Stimulated activated naive CD8-positive, alpha-beta T cell treated with anti-CD3 and anti-CD28 coated beads, Interleukin-15, amount 100 ng/mL, for 72 hours (primary cell): ENCODE measurements at regions not wholly inside any gene's neighbourhood (a gene's known extent, or its start where the extent isn't known, plus 50 kb on each side); places are given as distances from the start of the nearest gene placed in this dataset.
A peak's percentile ranks its signal among the peaks of the same experiment; 100 is the strongest.
"Not testable (repeated sequence)": the region's sequence is repeated elsewhere in the genome, so short reads cannot be mapped to it uniquely, and the experiment has no call there.

Experiments used
- ATAC-seq: fragments of 150-1000 bp; cut with Tn5 transposase; 2 replicates; pipeline ENCODE4 v1.10.0; 2021; ENCODE audit warnings: mild to moderate bottlenecking, moderate library complexity
- DNase-seq, 2 donors: peaks; one replicate each; pipeline ENCODE4 v3.0.0; 2021 to 2022
- H3K27ac Mint-ChIP-seq, 2 donors: one replicate each; pipeline ENCODE4 v1.8.0; 2022; ENCODE audit warnings: mild to moderate bottlenecking in 2 of 2, mixed read lengths in 2 of 2, moderate library complexity in 2 of 2
- H3K27me3 Mint-ChIP-seq: one replicate; pipeline ENCODE4 v1.8.0; 2022; ENCODE audit warnings: mixed read lengths
- H3K4me1 Mint-ChIP-seq: one replicate; pipeline ENCODE4 v1.8.0; 2022; ENCODE audit warnings: mild to moderate bottlenecking, mixed read lengths
- H3K4me3 Mint-ChIP-seq, 2 donors: one replicate each; pipeline ENCODE4 v1.8.0; 2022; ENCODE audit warnings: mild to moderate bottlenecking in 2 of 2, mixed read lengths in 2 of 2, moderate library complexity in 1 of 2
- H3K9me3 Mint-ChIP-seq, 2 donors: one replicate each; pipeline ENCODE4 v1.8.0; 2022; ENCODE audit warnings: mixed read lengths in 2 of 2

DNA sequence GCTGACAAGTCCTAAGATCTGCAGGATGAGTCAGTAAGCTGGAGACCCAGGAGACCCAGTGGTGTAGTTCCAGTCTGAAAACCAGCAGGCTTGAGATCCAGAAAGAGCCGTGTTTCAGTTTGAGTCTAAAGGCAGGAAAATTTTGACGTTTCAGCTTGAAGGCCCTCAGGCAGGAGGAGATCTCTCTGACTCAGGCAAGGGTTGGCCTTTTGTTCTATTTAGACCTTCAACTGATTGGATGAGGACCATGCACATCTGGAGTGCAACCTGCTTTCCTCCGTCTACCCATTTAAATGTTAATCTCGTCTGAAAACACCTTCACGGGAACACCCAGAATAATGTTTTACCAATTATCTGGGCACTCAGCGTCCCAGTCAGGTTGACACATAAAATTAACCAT is 69.5 kb downstream of the NPIPA7 start:
- not testable (repeated sequence) for H3K27ac Mint-ChIP-seq, H3K27me3 Mint-ChIP-seq, ATAC-seq, H3K4me1 Mint-ChIP-seq, H3K9me3 Mint-ChIP-seq, H3K4me3 Mint-ChIP-seq, DNase-seq

DNA sequence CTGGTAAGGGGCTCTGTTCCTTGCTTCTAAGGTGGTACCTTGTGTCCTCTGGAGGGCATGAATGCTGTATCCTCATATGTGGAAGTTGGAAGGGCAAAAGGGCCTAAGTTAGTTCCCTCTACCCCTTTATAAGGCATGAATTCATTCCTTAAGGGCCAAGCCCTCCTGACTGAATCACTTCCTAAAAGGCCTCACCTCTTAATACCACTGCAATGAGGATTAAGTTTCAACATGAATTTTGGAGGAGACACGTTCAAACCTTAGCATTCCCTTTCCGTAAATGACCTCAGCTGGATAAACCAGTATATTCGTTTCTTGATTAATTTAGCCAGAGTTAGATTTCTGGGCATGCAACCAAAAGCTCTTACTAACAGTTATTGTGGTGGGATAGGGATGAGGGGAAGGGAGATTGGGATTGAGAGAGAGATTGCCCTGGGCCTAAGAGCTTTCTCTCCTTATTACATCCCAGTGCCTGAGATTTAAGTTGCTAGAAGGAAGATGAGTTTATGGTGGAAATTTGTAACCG is 70.8 kb downstream of the NPIPA7 start:
- H3K27me3 Mint-ChIP-seq, DNase-seq, H3K4me3 Mint-ChIP-seq, H3K4me1 Mint-ChIP-seq, H3K27ac Mint-ChIP-seq, ATAC-seq, H3K9me3 Mint-ChIP-seq: not testable (repeated sequence)

DNA sequence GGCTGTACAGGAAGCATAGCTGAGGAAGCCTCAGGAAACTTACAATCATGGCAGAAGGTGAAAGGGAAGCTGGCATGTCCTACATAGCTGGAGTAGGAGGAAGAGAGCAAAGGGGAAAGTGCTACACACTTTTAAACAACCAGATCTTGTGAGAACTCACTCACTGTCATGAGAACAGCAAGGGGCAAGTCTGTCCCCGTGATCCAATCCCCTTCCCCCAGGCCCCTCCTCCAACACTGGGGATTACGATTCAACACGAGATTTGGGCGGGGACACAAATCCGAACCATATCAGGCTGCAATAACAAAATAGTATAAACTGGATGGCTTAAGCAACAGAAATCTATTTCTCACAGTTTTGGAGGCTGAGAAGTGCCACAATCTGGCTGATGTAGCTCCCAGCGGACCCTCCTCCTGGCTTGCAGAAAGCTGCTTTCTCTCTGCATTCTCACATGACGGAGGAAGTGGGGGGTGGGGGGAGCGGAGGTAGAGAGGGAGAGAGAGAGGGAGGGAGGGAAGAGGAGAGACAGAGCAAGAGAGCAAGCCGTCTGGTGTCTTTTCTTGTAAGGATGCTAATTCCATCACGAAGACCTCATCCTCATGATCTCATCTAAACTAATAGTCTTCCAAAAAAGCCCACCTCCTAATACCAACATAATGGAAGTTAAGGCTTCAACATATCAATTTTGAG is 72.9 kb downstream of the NPIPA7 start:
- not testable (repeated sequence) for H3K27ac Mint-ChIP-seq, ATAC-seq, H3K4me3 Mint-ChIP-seq, H3K9me3 Mint-ChIP-seq, H3K4me1 Mint-ChIP-seq, DNase-seq, H3K27me3 Mint-ChIP-seq

DNA sequence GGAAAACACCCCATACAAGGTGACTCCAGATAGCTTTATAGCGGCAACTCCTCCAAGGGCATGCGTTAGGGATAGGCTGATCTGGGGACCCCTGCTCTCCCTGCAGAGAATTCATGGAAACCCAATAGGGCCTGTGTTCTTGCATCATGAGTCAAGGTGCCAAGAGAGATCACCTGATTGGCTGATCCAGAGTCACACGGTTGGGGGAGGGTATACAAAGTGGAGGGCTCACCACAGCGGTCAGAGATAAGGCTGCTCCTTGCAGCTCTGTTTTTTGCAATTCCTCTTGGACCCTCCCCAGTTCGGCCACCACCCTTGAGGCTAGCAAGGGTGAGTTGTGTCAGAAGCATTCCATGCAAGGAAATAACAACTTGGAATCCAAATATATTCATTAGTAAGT is 79.6 kb downstream of the NPIPA7 start:
- H3K27me3 Mint-ChIP-seq, DNase-seq, H3K4me3 Mint-ChIP-seq, ATAC-seq, H3K27ac Mint-ChIP-seq, H3K4me1 Mint-ChIP-seq, H3K9me3 Mint-ChIP-seq: not testable (repeated sequence)

DNA sequence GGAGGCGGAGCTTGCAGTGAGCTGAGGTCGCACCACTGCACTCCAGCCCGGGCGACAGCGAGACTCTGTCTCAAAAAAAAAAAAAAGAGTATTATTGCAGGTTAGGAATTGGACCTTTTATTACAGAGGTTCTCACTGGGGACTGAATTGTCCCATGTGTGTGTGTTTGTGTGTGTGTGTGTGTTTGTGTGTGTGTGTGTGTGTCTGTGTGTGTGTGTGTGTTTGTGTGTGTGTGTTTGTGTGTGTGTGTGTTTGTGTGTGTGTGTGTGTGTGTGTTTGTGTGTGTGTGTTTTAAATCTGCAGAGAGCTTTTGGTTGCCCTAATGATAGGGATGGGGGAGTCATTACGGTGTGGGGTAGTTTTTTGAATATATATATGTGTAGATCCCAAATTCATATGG is 84.9 kb downstream of the NPIPA7 start:
- ATAC-seq, H3K27ac Mint-ChIP-seq, H3K9me3 Mint-ChIP-seq, DNase-seq, H3K4me3 Mint-ChIP-seq, H3K27me3 Mint-ChIP-seq, H3K4me1 Mint-ChIP-seq: not testable (repeated sequence)

DNA sequence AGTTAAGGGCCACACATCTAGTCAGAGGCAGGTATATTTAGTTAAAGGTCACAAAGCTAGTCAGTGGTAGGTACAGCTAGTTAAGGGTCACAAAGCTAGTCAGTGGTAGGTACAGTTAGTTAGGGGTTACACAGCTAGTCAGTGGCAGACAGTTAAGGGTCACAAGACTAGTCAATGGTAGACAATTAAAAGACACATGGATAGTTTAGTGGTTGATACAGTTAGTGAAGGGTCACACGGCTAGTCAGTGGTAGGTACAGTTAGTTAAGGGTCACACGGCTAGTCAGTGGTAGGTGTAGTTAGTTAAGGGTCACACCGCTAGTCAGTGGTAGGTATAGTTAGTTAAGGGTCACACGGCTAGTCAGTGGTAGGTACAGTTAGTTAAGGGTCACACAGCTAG is 110.0 kb downstream of the NPIPA7 start:
- not testable (repeated sequence) for H3K4me1 Mint-ChIP-seq, ATAC-seq, H3K27ac Mint-ChIP-seq, H3K9me3 Mint-ChIP-seq, H3K4me3 Mint-ChIP-seq, DNase-seq
- H3K27me3 Mint-ChIP-seq = peaks cover 12% of the 10 kb centered on the region

DNA sequence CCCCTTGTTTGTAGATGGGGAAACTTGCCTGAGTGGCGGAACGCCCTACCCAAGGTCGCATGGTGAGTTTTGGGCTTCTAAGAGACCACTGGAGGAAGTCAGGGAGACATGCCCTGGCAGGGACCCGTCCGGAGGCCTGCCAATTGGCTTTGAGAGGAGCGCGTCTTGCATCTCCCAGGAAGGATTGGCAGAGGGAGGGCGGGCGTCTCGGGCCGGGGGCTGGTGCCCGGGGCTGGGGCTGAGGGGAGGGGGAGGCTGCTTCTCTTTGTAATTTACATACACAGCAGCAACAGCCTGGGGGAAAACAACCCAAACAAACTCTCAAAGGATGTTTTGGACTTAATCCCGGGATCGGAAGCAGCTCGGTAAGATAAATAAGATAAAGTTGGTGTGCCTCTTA is 110.5 kb downstream of the NPIPA7 start:
- not testable (repeated sequence) for H3K27ac Mint-ChIP-seq, H3K4me1 Mint-ChIP-seq, H3K9me3 Mint-ChIP-seq, H3K4me3 Mint-ChIP-seq, ATAC-seq, DNase-seq
- H3K27me3 Mint-ChIP-seq = peaks cover 12% of the 10 kb centered on the region

DNA sequence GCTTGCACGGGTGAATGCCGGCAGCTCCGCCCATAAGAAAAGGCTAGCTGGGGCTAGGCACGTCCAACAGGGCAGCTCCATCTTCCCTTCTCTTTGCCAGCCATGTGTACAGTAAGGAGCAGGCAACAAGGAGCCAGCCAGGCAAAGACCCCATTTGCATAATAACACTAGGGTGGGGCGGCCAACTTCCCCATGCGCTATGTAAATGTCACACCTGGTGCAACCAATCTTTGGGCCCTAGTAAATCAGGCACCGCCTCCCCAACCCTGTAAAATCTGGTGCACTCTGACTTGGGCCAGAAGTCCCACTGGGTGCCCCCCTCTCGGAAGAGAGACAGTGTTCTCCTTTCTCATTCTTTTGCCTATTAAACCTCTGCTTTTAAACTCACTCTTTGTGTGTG is 115.2 kb downstream of the NPIPA7 start:
- not testable (repeated sequence) for H3K27ac Mint-ChIP-seq, H3K4me1 Mint-ChIP-seq, ATAC-seq, H3K4me3 Mint-ChIP-seq, H3K9me3 Mint-ChIP-seq, DNase-seq, H3K27me3 Mint-ChIP-seq

DNA sequence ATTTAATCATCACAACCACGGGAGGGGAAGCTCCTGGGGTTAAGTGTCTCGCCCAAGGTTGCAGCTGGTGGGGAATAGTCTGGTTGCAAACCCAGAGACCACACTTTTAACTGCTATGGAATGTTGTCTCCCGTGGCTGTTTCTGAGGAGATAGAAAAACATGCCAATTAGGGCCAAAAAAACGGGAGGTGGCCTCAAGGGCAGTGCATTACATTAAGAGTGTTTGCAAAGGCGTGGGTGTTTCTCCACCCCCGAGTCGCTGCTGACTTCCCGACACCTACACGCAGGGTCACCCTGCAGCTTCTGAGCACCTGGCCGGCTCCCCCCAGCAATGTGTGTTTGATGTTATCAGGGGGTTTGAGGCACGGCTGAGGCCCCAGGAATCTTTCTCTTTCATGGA is 116.1 kb downstream of the NPIPA7 start:
- H3K27ac Mint-ChIP-seq, H3K9me3 Mint-ChIP-seq, DNase-seq, H3K4me3 Mint-ChIP-seq, H3K27me3 Mint-ChIP-seq, ATAC-seq, H3K4me1 Mint-ChIP-seq: not testable (repeated sequence)

DNA sequence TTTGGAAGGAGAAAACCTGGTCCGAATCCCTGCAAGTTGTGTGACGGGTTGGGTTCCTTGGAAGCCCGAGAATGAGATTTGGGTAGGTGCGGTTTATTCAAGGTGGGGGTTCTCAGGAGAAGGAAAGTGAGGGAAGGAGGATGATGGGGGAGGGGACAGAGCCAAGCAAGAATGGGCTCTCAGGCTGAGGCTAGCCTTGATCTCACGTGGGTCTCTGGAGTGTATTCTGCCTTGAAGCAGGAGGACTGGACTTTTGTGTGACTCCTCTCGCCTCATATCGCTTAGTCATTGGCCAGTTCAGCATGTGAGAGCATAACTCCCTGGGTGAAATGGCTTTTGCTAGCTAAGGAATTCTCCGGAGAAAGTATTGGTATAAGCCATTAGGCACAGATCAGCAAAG is 120.9 kb downstream of the NPIPA7 start:
- not testable (repeated sequence) for H3K4me3 Mint-ChIP-seq, H3K27ac Mint-ChIP-seq, H3K9me3 Mint-ChIP-seq, H3K27me3 Mint-ChIP-seq, H3K4me1 Mint-ChIP-seq, ATAC-seq, DNase-seq

DNA sequence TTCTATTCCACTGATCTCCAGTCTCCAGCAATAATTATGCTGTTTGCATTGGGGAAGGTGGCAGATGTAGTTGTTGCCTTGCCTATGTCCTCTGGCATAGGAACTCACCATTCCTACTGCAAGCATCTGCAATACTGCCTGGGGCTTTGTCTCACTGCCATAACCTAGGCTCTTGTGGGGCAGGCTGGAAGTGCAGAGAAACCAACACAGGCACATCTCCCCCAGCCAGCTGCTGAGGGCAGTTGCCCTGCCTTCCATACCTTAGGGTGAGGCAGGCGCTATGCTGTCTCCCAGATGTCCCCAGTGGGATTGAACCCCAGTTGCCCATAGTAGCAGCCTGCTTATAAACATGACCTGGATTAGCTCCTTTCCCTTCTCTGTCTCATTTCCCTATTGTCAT is 128.1 kb downstream of the NPIPA7 start:
- H3K4me3 Mint-ChIP-seq, H3K27ac Mint-ChIP-seq, DNase-seq, H3K4me1 Mint-ChIP-seq, ATAC-seq, H3K27me3 Mint-ChIP-seq, H3K9me3 Mint-ChIP-seq: not testable (repeated sequence)

DNA sequence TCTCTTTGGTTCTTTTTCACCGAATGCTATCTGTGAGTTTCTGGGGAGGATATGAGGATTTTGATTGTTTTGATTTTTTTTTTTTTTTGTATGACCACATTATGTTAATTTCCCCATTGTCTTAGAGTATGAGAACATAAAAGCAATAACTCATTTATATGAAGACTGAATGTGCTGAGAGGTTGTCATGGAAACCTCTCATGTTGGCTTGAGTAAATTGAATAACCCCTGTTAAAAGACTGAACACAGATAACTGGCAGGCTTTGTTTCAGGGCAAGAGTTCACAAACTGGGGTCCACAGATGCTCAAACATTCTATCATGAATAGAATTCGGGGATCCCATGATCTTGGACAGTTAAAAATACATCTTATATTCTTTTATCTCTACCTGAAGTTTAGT is 129.4 kb downstream of the NPIPA7 start:
- H3K9me3 Mint-ChIP-seq, H3K27ac Mint-ChIP-seq, H3K4me3 Mint-ChIP-seq, H3K27me3 Mint-ChIP-seq, H3K4me1 Mint-ChIP-seq, DNase-seq, ATAC-seq: not testable (repeated sequence)

DNA sequence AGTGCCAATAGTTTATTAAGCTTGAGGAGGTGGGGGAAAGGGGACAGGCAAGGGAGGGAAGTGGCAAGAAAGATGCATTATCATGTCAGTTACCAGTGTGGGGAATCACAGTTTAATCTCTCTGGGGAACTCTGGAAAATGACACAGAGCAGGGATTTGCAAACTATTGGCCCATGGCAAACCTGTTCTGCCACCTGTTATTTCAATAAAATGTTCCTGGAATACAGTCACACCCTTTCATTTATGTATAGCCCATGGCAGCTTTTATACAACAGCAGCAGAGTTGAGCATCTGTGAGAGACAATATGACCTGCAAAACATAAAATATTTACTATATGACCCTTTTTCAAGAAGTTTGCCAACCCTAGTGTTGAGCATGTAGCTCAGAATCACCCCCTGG is 140.5 kb downstream of the NPIPA7 start:
- H3K27me3 Mint-ChIP-seq, DNase-seq, H3K9me3 Mint-ChIP-seq, H3K4me3 Mint-ChIP-seq, ATAC-seq, H3K4me1 Mint-ChIP-seq, H3K27ac Mint-ChIP-seq: not testable (repeated sequence)

DNA sequence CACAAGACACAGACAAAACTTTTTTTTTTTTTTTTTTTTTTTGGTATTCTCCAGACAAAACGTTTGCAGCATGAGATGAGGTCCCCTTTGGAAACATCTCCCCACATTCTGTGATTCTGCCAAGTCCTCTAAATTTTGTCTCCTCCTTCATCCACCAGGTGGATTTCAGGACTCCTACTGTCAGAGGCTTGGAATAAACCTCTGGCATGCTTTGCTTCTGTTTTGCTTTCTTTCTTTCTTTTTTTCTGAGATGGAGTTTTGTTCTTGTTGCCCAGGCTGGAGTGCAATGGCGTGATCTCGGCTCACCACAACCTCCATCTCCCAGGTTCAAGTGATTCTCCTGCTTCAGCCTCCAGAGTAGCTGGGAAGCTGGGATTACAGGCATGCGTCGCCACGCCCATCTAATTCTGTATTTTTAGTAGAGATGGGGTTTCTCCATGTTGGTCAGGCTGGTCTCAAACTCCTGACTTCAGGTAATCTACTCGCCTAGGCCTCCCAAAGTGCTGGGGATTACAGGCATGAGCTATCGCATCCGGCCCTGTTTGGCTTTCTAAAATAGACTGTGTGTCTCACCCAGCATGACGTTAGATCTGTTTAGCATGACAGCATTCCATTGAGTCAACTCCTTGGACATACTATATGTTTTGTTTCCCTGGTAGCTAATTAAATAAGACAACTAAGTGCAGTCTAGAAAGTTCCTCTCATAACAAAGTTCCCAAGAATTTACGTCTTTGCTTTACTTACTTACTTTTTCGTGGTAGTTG is 142.5 kb downstream of the NPIPA7 start:
- H3K27me3 Mint-ChIP-seq, DNase-seq, H3K27ac Mint-ChIP-seq, H3K4me3 Mint-ChIP-seq, ATAC-seq, H3K4me1 Mint-ChIP-seq, H3K9me3 Mint-ChIP-seq: not testable (repeated sequence)

DNA sequence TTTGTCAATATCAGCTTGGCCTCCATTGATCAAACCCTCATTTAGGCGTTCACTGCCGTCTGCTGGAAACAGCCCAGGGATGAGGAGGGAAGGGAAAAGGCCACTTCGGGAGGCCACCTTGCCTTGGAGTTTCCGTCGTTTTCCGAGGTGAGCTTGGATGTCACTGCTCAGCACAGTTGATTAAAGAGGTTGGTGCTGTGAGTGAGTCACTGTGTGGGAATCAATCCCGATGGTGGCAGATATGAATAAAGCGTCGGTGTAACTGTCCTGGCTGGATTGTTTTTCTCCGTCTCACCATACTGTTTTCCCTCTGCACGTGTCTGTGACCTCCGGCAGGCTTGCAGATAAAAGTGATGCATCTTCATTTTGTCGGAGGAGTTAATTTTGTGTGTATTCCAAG is 148.1 kb downstream of the NPIPA7 start:
- DNase-seq, H3K27ac Mint-ChIP-seq, H3K4me1 Mint-ChIP-seq, ATAC-seq, H3K4me3 Mint-ChIP-seq, H3K9me3 Mint-ChIP-seq, H3K27me3 Mint-ChIP-seq: not testable (repeated sequence)

DNA sequence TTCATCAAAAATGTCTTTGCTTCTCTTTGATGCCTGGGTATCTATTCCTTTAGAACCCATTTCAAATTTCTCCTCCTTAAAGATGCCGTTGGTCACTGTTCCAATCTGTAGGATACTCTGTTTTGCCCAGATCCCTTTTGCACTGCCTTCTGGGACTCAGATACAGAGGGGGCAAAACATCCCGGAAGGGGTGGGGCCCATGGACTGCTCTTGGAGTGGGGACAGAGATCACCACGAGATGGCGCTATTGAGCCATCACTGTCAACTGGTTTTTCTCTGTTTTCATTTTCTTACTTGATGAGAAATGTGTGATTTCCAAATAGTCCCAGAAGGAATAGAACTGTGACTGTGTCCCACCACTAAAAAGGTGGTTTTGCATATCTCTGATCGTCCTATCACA is 151.8 kb downstream of the NPIPA7 start:
- ATAC-seq = peak; percentile 53
- not testable (repeated sequence) for H3K9me3 Mint-ChIP-seq, DNase-seq, H3K4me1 Mint-ChIP-seq, H3K27me3 Mint-ChIP-seq, H3K27ac Mint-ChIP-seq, H3K4me3 Mint-ChIP-seq
